Mesenchymal stem cell (in vitro differentiated cells and primary cell): ENCODE measurements at regions not wholly inside any gene's neighbourhood (a gene's known extent, or its start where the extent isn't known, plus 50 kb on each side); places are given as distances from the start of the nearest gene placed in this dataset.

Experiments used
- DNase-seq: peaks from one replicate; pipeline ENCODE4 v3.0.0-alpha.2; 2013
- H2AFZ ChIP-seq: one replicate; pipeline ENCODE4 v1.6.1; 2013; ENCODE audit warnings: low read depth, mild to moderate bottlenecking, control low read depth, inconsistent platforms, low read length, moderate library complexity
- H2AK5ac ChIP-seq: 2 replicates; pipeline ENCODE4 v1.6.1; 2013; ENCODE audit warnings: low read length, moderate library complexity, mild to moderate bottlenecking, inconsistent platforms; ENCODE audit not compliant: severe bottlenecking
- H2BK120ac ChIP-seq: one replicate; pipeline ENCODE4 v1.6.1; 2013; ENCODE audit warnings: low read depth, mild to moderate bottlenecking, inconsistent platforms, low read length, moderate library complexity
- H2BK12ac ChIP-seq, 2 experiments: one replicate each; pipeline ENCODE4 v1.6.1; 2013; ENCODE audit warnings: inconsistent platforms in 2 of 2, low read length in 2 of 2, mild to moderate bottlenecking in 2 of 2, moderate library complexity in 2 of 2, control low read depth in 1 of 2
- H2BK15ac ChIP-seq: one replicate; pipeline ENCODE4 v1.6.1; 2013; ENCODE audit warnings: mild to moderate bottlenecking, low read depth, inconsistent platforms; ENCODE audit not compliant: poor library complexity, severe bottlenecking
- H2BK5ac ChIP-seq: 2 replicates; pipeline ENCODE4 v1.6.1; 2013; ENCODE audit warnings: low read depth, mild to moderate bottlenecking, low read length, control low read depth, inconsistent platforms; ENCODE audit not compliant: poor library complexity, severe bottlenecking
- H3K14ac ChIP-seq, 2 experiments: one replicate each; pipeline ENCODE4 v1.6.1; 2013; ENCODE audit warnings: inconsistent platforms in 2 of 2, low read length in 2 of 2, control low read depth in 1 of 2, mild to moderate bottlenecking in 1 of 2, moderate library complexity in 1 of 2
- H3K18ac ChIP-seq, 2 experiments: one replicate each; pipeline ENCODE4 v1.6.1; 2013; ENCODE audit warnings: inconsistent platforms in 2 of 2, low read length in 2 of 2, control low read depth in 1 of 2, low read depth in 1 of 2, mild to moderate bottlenecking in 1 of 2
- H3K23ac ChIP-seq, 2 experiments: one replicate each; pipeline ENCODE4 v1.6.1; 2013; ENCODE audit warnings: inconsistent platforms in 2 of 2, low read length in 2 of 2, mild to moderate bottlenecking in 2 of 2, moderate library complexity in 2 of 2, control low read depth in 1 of 2
- H3K27ac ChIP-seq: 2 replicates; pipeline ENCODE4 v1.5.1; 2013; ENCODE audit warnings: mild to moderate bottlenecking, moderate library complexity, low read length, control low read depth, inconsistent platforms; ENCODE audit not compliant: poor library complexity, severe bottlenecking
- H3K27me3 ChIP-seq, 2 experiments: 2 replicates each; pipeline versions ENCODE4 v1.6.1 to v1.7.0; 2013; ENCODE audit warnings: low read length in 2 of 2, mild to moderate bottlenecking in 2 of 2, moderate library complexity in 2 of 2, control low read depth in 1 of 2, inconsistent platforms in 1 of 2; ENCODE audit not compliant: control insufficient read depth in 1 of 2, insufficient read depth in 1 of 2
- H3K36me3 ChIP-seq, 2 experiments: 2 replicates each; pipeline versions ENCODE4 v1.6.1 to v1.7.0; 2013; ENCODE audit warnings: low read length in 2 of 2, control low read depth in 1 of 2, inconsistent platforms in 1 of 2, low read depth in 1 of 2, mild to moderate bottlenecking in 1 of 2; ENCODE audit not compliant: insufficient read depth in 2 of 2, control insufficient read depth in 1 of 2
- H3K4ac ChIP-seq, 2 experiments: one replicate each; pipeline ENCODE4 v1.6.1; 2013; ENCODE audit warnings: inconsistent platforms in 2 of 2, low read length in 2 of 2, mild to moderate bottlenecking in 2 of 2, moderate library complexity in 2 of 2, control low read depth in 1 of 2, low read depth in 1 of 2
- H3K4me1 ChIP-seq: 2 replicates; pipeline ENCODE4 v1.6.1; 2013; ENCODE audit warnings: low read depth, low read length, control low read depth; ENCODE audit not compliant: control insufficient read depth, insufficient read depth
- H3K4me2 ChIP-seq: 2 replicates; pipeline ENCODE4 v1.6.1; 2013; ENCODE audit warnings: low read length, mild to moderate bottlenecking, inconsistent platforms; ENCODE audit not compliant: poor library complexity, severe bottlenecking
- H3K4me3 ChIP-seq, 2 experiments: 2 replicates each; pipeline versions ENCODE4 v1.5.1 to v1.7.0; 2013; ENCODE audit warnings: low read length in 2 of 2, mild to moderate bottlenecking in 2 of 2, control low read depth in 1 of 2, low read depth in 1 of 2; ENCODE audit not compliant: insufficient read depth in 1 of 2
- H3K79me1 ChIP-seq: replicated peaks from 2 replicates; pipeline ENCODE4 v1.6.1; 2013; ENCODE audit warnings: mild to moderate bottlenecking, control low read depth, low read length, inconsistent platforms; ENCODE audit not compliant: poor library complexity, severe bottlenecking
- H3K9ac ChIP-seq: 2 replicates; pipeline ENCODE4 v1.7.0; 2013; ENCODE audit warnings: mild to moderate bottlenecking, low read length, moderate library complexity
- H3K9me3 ChIP-seq: 2 replicates; pipeline ENCODE4 v1.7.0; 2013; ENCODE audit warnings: mild to moderate bottlenecking, low read length; ENCODE audit not compliant: control insufficient read depth
- H4K8ac ChIP-seq: one replicate; pipeline ENCODE4 v1.6.1; 2013; ENCODE audit warnings: inconsistent platforms, mild to moderate bottlenecking, low read length, moderate library complexity
- H4K91ac ChIP-seq: one replicate; pipeline ENCODE4 v1.6.1; 2013; ENCODE audit warnings: mild to moderate bottlenecking, low read length, inconsistent platforms
- WGBS: methylation state at CpG from one replicate; pipeline ENCODE4 v1.1.7; 2013; ENCODE audit warnings: mixed read lengths; 5-methylcytosine and 5-hydroxymethylcytosine counted together

GRCh38 chr2:224259831-224260230, 142.1 kb downstream of the FAM124B start:
- Histone ChIP-seq H3K79me1 (no peaks in the 10 kb centered on the region), H3K4me3 (no peak overlapping the region), H3K23ac (no peak overlapping the region), H2BK15ac (no peak overlapping the region), H4K8ac (no peak overlapping the region), H3K27ac (no peak overlapping the region), H2AFZ (no peak overlapping the region), H3K14ac (no peak overlapping the region), H4K91ac (no peak overlapping the region), H3K27me3 (no peaks in the 10 kb centered on the region), H2BK12ac (peak overlapping the region in 1 of 2 experiments; percentile 39), H3K4ac (no peak overlapping the region), H3K4me2 (no peak overlapping the region), H2BK5ac (no peak overlapping the region), H3K36me3 (no peaks in the 10 kb centered on the region), H2BK120ac (no peak overlapping the region), H3K9ac (no peak overlapping the region), H2AK5ac (no peak overlapping the region), H3K9me3 (no peaks in the 10 kb centered on the region), H3K18ac (no peak overlapping the region), H3K4me1 (no peaks in the 10 kb centered on the region)
- DNase-seq: no peak
- WGBS: 98% methylated on average over 6 of the region's 6 CpGs

DNA sequence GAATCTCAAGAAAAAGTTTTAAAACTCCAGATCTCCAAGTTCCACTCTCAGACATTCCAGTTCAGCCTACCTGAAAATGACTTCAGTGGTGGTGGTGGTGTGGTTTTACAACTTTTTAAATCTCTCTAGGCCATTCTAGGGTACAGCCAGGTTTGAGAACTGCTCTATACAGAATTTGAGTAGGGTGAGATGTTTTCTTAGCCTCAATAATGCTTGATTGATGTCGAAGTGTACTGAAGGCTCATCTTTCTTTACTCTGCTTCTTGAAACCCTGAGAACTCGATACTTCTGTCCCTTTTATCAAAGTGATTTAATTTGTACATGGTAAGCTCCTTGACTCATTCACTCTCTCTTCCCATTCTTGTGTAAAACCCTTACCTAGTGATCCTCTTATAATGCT, 143.8 kb downstream of the FAM124B start:
- Histone ChIP-seq H3K9me3 (no peaks in the 10 kb centered on the region), H3K4me2 (no peak overlapping the region), H3K27me3 (no peaks in the 10 kb centered on the region), H2BK15ac (no peak overlapping the region), H3K4me1 (no peaks in the 10 kb centered on the region), H3K23ac (no peak overlapping the region), H3K36me3 (no peaks in the 10 kb centered on the region), H3K4me3 (no peak overlapping the region), H4K8ac (no peak overlapping the region), H2AK5ac (no peak overlapping the region), H2BK12ac (no peak overlapping the region), H3K14ac (no peak overlapping the region), H4K91ac (no peak overlapping the region), H2BK120ac (no peak overlapping the region), H3K4ac (no peak overlapping the region), H3K27ac (no peak overlapping the region), H3K18ac (no peak overlapping the region), H3K9ac (no peak overlapping the region), H3K79me1 (no peaks in the 10 kb centered on the region), H2BK5ac (no peak overlapping the region), H2AFZ (no peak overlapping the region)
- DNase-seq: no peak
- WGBS: 78% methylated on average over 2 of the region's 2 CpGs

- H3K9ac ChIP-seq: no peak overlapping the region
- H2BK5ac ChIP-seq: no peak overlapping the region
- H4K8ac ChIP-seq: no peak overlapping the region
- H3K27me3 ChIP-seq: no peaks in the 10 kb centered on the region
- H3K79me1 ChIP-seq: no peaks in the 10 kb centered on the region
- no peak overlapping the region for H3K18ac ChIP-seq
- H3K27ac ChIP-seq: no peak overlapping the region
- no peak overlapping the region for H3K14ac ChIP-seq
- no peak overlapping the region for H3K23ac ChIP-seq
- H2BK12ac ChIP-seq: no peak overlapping the region
- no peak overlapping the region for H2AK5ac ChIP-seq
- DNase-seq: no peak
- H2BK120ac ChIP-seq: no peak overlapping the region
- H3K4me3 ChIP-seq: no peak overlapping the region
- H2AFZ ChIP-seq: no peak overlapping the region
- no peak overlapping the region for H3K4me2 ChIP-seq
- H2BK15ac ChIP-seq: no peak overlapping the region
- no peaks in the 10 kb centered on the region for H3K4me1 ChIP-seq
- WGBS: 98% methylated on average over 1 of the region's 2 CpGs
- H3K36me3 ChIP-seq: no peaks in the 10 kb centered on the region
- H3K9me3 ChIP-seq: no peaks in the 10 kb centered on the region
- H4K91ac ChIP-seq: no peak overlapping the region
- H3K4ac ChIP-seq: no peak overlapping the region
Measured at GRCh38 chr2:224257156-224257555, 144.8 kb downstream of the FAM124B start.

GRCh38 chr2:224253464-224253863, 148.4 kb downstream of the FAM124B start:
- H3K27me3 ChIP-seq: no peaks in the 10 kb centered on the region
- H2BK5ac ChIP-seq: no peak overlapping the region
- 100% methylated on average over 1 of the region's 1 CpG for WGBS
- no peaks in the 10 kb centered on the region for H3K9me3 ChIP-seq
- H3K18ac ChIP-seq: no peak overlapping the region
- H2BK12ac ChIP-seq: no peak overlapping the region
- H3K36me3 ChIP-seq: no peaks in the 10 kb centered on the region
- no peak overlapping the region for H4K91ac ChIP-seq
- no peak overlapping the region for H3K4ac ChIP-seq
- H2BK15ac ChIP-seq: no peak overlapping the region
- no peak overlapping the region for H3K27ac ChIP-seq
- no peak overlapping the region for H2BK120ac ChIP-seq
- H3K4me2 ChIP-seq: no peak overlapping the region
- H2AK5ac ChIP-seq: no peak overlapping the region
- H2AFZ ChIP-seq: no peak overlapping the region
- no peaks in the 10 kb centered on the region for H3K79me1 ChIP-seq
- no peak overlapping the region for H3K9ac ChIP-seq
- no peak overlapping the region for H3K14ac ChIP-seq
- H4K8ac ChIP-seq: no peak overlapping the region
- no peaks in the 10 kb centered on the region for H3K4me1 ChIP-seq
- DNase-seq: no peak
- no peak overlapping the region for H3K23ac ChIP-seq
- H3K4me3 ChIP-seq: no peak overlapping the region
